Thymus (tissue), 11 donors: ENCODE measurements at regions not wholly inside any gene's neighbourhood (a gene's known extent, or its start where the extent isn't known, plus 50 kb on each side); places are given as distances from the start of the nearest gene placed in this dataset.

Source experiments
- DNase-seq, 9 donors: peaks; one replicate each; pipeline ENCODE4 v3.0.0-alpha.2; 2013; ENCODE audit warnings: low spot score in 9 of 9, low read depth in 6 of 9, missing footprints in 1 of 9
- H3K27ac ChIP-seq, 2 donors: one replicate each; pipeline ENCODE4 v1.5.1; 2013; ENCODE audit warnings: control low read depth in 1 of 2, low read depth in 1 of 2, low read length in 1 of 2, mild to moderate bottlenecking in 1 of 2, moderate library complexity in 1 of 2
- H3K27me3 ChIP-seq, 2 donors: one replicate each; pipeline ENCODE4 v1.5.1; 2013; ENCODE audit warnings: low read length in 1 of 2; ENCODE audit not compliant: control insufficient read depth in 2 of 2, insufficient read depth in 1 of 2
- H3K36me3 ChIP-seq, 2 donors: one replicate each; pipeline ENCODE4 v1.5.1; 2013; ENCODE audit warnings: low read length in 1 of 2, mild to moderate bottlenecking in 1 of 2, moderate library complexity in 1 of 2; ENCODE audit not compliant: control insufficient read depth in 2 of 2, insufficient read depth in 2 of 2
- H3K4me1 ChIP-seq, 2 donors: one replicate each; pipeline ENCODE4 v1.5.1; 2013; ENCODE audit warnings: low read length in 2 of 2; ENCODE audit not compliant: control insufficient read depth in 2 of 2, insufficient read depth in 2 of 2
- H3K4me3 ChIP-seq, 2 donors: one replicate each; pipeline ENCODE4 v1.5.1; 2013; ENCODE audit warnings: low read length in 2 of 2, control low read depth in 1 of 2, mild to moderate bottlenecking in 1 of 2
- H3K9me3 ChIP-seq, 2 donors: one replicate each; pipeline ENCODE4 v1.5.1; 2013; ENCODE audit warnings: low read length in 1 of 2, mild to moderate bottlenecking in 1 of 2; ENCODE audit not compliant: control insufficient read depth in 2 of 2, insufficient read depth in 1 of 2
- WGBS: extraction: QIAGEN DNeasy Blood & Tissue Kit; methylation state at CpG from one replicate; pipeline ENCODE4 v1.1.7; 2013; 5-methylcytosine and 5-hydroxymethylcytosine counted together
- donor health status: healthy.

DNA sequence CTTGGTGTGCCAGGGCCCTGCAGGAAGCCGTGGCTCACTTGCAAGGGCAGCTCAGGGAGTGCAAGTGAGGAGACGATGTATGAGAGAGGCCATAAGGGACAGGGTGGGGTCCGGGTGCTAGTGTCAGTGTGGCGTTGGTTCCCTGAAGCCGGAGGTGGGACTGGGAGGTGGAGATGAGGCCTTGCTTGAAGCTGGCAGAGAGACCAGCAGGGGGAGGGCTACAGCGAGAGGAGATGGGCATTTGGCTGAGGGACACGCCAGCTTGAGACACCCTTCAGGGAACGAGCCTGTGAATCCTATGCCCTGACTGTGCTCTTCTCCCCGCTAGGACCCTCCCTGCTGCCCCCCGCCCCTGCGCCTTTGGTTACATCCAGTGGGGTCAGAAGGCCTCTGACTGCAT is 529.1 kb downstream of the TCERG1L start:
- no peak for DNase-seq
- no peaks in the 10 kb centered on the region for H3K9me3 ChIP-seq
- H3K27me3 ChIP-seq: no peaks in the 10 kb centered on the region
- H3K27ac ChIP-seq: no peak overlapping the region
- H3K4me1 ChIP-seq: no peaks in the 10 kb centered on the region
- WGBS: 69% methylated on average over 11 of the region's 11 CpGs
- no peak overlapping the region for H3K4me3 ChIP-seq
- H3K36me3 ChIP-seq: no peaks in the 10 kb centered on the region

DNA sequence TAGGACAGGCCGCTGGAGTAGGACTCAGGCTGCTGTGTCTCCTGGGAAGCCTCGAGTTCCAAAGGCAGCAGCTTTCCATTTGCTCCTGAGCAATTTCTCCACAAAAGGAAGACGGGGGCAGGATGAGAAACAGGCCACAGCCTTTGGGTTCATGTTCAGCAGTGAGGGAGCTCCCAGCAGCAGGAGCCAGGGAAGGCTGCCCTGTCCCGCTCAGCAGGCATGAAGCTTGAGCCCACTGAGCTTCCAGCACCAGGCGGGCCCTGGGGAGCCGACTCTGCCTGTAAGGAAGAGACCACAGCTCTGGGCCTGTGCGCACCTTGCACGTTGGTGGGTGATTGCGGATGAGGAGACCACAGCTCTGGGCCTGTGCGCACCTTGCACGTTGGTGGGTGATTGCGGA is 527.2 kb downstream of the TCERG1L start:
- Histone ChIP-seq H3K27me3 (no peaks in the 10 kb centered on the region), H3K4me3 (no peak overlapping the region), H3K9me3 (no peaks in the 10 kb centered on the region), H3K36me3 (no peaks in the 10 kb centered on the region), H3K4me1 (no peaks in the 10 kb centered on the region), H3K27ac (no peak overlapping the region)
- no peak for DNase-seq
- 93% methylated on average over 12 of the region's 12 CpGs for WGBS

DNA sequence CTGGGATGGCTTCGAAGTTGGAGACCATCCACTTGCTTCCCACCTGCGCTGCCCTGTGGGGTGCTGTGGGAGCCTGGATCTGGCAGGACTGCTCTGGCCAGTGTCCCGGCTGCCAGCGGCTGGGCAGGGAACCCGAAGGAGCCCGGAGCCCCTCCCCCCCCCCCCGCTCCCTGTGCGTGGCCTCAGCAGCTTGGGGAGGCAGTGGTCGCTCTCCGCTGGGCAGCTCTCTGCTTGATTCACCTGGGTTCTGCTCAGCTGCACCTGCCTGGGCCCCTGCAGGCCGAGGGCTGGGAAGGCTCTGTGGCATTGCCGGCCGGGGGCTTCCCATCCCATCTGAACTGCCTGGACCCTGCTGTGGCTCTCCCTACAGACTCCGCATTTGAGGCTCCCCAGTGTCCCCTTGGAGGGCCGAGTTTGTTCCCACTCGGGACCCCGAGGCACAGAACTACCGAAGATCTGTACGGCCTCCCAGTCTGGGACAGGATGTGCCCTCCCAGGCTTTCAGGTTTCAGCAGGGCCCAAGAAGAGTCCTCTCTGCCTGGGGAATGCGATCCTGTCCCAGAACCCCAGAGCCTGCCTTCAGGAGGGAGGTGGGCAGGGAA is 525.1 kb downstream of the TCERG1L start:
- Histone ChIP-seq H3K36me3 (no peaks in the 10 kb centered on the region), H3K9me3 (peaks cover 1 to 3% of the 10 kb centered on the region in 2 donors), H3K4me3 (no peak overlapping the region), H3K27ac (no peak overlapping the region), H3K27me3 (no peaks in the 10 kb centered on the region), H3K4me1 (no peaks in the 10 kb centered on the region)
- 89% methylated on average over 20 of the region's 20 CpGs for WGBS
- no peak for DNase-seq

DNA sequence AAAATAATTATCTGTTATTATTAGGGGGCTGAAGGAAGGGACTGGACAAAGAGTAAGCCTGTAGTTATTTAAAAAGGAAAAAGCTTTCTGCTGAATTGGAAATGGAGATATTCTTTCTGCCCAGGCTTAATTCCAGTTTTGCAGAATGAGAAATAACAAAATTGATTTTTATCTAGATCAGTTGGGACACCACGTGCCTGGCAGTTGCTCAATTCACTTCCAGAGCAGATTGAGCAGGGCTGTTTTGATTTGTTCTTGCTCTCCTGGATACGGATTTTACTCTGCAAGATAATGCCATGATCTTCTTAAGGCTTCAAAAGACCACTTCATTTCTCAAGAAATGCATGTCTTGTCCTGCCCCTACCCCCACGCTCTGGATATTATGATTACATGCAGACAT is 524.3 kb downstream of the TCERG1L start:
- Histone ChIP-seq H3K27ac (no peak overlapping the region), H3K27me3 (no peaks in the 10 kb centered on the region), H3K9me3 (peaks cover 2 to 11% of the 10 kb centered on the region in 2 donors), H3K36me3 (no peaks in the 10 kb centered on the region), H3K4me3 (no peak overlapping the region), H3K4me1 (no peaks in the 10 kb centered on the region)
- WGBS: 70% methylated on average over 3 of the region's 3 CpGs
- DNase-seq: no peak

DNA sequence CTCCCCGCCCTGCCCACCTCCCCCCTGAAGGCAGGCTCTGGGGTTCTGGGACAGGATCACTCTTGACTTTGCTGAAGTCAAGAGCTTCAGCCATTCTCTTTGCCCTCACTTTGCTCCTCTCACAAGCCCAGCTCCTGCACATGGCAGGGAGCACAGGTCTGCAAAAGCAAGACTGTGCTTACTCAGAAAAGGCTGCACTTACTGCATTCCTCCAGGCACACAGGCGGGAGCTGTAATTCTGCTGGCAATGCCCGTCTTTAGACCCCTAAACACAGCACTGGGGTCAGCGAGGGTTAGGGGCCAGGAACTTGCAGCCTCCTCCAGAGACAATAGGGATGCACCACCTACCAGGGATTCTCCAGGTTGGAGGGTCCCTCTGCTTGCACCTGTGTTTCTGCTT is 523.7 kb downstream of the TCERG1L start:
- no peak overlapping the region for H3K4me3 ChIP-seq
- 62% methylated on average over 4 of the region's 4 CpGs for WGBS
- H3K9me3 ChIP-seq: peaks cover 2 to 16% of the 10 kb centered on the region in 2 donors
- H3K27me3 ChIP-seq: no peaks in the 10 kb centered on the region
- no peak for DNase-seq
- no peaks in the 10 kb centered on the region for H3K4me1 ChIP-seq
- H3K27ac ChIP-seq: no peak overlapping the region
- H3K36me3 ChIP-seq: no peaks in the 10 kb centered on the region

DNA sequence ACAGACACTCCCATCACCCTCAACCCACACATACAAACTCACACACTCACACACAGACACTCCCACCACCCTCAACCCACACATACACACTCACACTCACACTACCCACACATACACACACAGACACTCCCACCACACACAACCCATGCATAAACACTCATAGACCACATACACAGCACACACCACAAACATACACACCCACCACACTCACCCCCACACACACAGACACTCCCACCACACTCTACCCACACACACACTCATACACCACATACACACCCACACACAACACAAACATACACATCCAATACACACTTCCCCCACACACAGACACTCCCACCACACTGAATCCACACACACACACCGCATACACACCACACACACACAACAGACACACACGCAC is 521.2 kb downstream of the TCERG1L start:
- Histone ChIP-seq H3K4me3 (no peak overlapping the region), H3K27me3 (no peaks in the 10 kb centered on the region), H3K4me1 (no peaks in the 10 kb centered on the region), H3K27ac (no peak overlapping the region), H3K9me3 (peaks cover 2 to 21% of the 10 kb centered on the region in 2 donors), H3K36me3 (no peaks in the 10 kb centered on the region)
- WGBS: 15% methylated on average over 2 of the region's 2 CpGs
- DNase-seq: no peak

DNA sequence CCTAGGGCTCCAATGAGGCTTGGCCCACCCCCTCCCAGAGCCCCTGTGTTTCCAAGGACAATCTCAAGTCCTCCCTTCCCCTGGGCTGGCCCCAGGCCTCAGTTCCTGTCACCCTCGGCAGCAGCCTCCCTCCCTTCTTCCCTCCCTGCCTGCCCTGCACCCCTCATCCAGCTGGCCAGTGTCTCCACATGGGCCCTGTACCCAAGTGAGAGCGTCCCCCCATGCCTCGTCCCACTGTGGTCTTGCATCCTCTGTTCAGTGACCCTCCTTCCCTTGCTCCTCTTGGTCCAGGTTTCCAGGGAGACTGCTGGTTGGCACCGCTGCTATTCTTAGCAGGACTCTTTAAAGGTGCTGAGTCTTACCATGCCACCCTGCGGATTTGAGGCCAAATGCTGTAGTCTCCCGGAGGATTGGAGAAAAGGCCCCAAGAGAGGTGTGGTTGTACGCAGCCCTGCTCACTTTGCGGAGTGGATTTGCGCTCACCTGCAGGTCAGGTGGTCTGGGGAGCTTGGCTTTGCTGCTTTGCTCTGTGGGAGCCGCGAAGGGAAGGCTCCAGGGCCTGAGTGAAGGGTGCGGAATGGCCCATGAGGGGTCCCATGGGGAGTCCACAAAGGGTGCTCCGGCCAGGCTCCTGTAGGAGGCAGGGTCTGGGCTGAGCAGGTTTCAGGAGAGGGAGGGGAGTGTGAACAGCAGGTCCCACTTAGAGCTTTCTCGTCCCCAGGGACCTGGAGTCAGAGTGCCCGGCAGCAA is 519.2 kb downstream of the TCERG1L start:
- Histone ChIP-seq H3K4me3 (no peak overlapping the region), H3K36me3 (no peaks in the 10 kb centered on the region), H3K9me3 (peaks cover 2 to 21% of the 10 kb centered on the region in 2 donors), H3K4me1 (no peaks in the 10 kb centered on the region), H3K27ac (no peak overlapping the region), H3K27me3 (no peaks in the 10 kb centered on the region)
- WGBS: 94% methylated on average over 15 of the region's 15 CpGs
- no peak for DNase-seq

DNA sequence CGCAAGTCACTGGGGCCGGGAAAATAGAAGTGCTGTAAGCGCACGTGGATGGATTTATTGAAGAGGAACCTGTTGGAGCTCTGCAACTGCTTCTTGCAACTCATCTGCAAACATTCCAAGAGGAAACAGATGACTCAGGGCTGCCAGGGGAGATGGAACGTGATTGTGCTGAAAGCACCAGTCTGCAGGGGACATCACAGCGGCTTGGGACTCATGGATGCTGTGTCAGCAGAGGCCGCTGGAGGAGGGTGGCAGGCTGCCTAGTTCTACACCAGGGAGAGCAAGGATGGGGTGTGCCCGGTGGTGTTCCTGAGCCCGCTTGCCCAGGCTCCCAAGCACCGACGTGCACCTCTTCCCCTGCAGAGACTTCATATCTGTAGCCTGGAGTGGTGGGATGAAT is 515.7 kb downstream of the TCERG1L start:
- no peaks in the 10 kb centered on the region for H3K4me1 ChIP-seq
- no peak overlapping the region for H3K4me3 ChIP-seq
- H3K36me3 ChIP-seq: no peaks in the 10 kb centered on the region
- H3K9me3 ChIP-seq: peaks cover 1 to 21% of the 10 kb centered on the region in 2 donors
- no peaks in the 10 kb centered on the region for H3K27me3 ChIP-seq
- DNase-seq: no peak
- H3K27ac ChIP-seq: no peak overlapping the region
- WGBS: 86% methylated on average over 11 of the region's 11 CpGs

DNA sequence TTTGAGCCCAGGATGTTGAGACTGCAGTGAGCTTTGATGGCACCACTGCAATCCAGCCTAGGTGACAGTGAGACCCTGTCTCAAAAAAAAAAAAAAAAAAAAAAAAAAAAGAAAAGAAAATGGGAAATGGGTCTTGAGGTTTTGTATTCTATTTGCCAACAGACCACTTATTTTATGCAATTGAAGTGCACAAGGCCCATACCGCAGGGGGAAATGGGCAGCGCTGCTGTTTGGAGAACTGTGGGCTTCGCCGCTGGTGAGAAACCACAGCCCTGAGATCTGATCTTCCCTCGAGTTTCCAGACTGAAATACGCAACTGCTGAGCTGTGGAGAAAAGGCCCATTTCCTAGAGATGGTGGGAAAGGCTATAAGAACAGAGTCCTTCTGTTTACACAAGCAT is 512.0 kb downstream of the TCERG1L start:
- Histone ChIP-seq H3K9me3 (peaks cover 0 to under 1% of the 10 kb centered on the region in 2 donors), H3K27ac (no peak overlapping the region), H3K36me3 (no peaks in the 10 kb centered on the region), H3K27me3 (no peaks in the 10 kb centered on the region), H3K4me3 (no peak overlapping the region), H3K4me1 (no peaks in the 10 kb centered on the region)
- DNase-seq: no peak
- WGBS: 22% methylated on average over 6 of the region's 6 CpGs
